PC-9 (cell line): ENCODE measurements at regions not wholly inside any gene's neighbourhood (a gene's known extent, or its start where the extent isn't known, plus 50 kb on each side); places are given as distances from the start of the nearest gene placed in this dataset.

Source experiments
- BruUV-seq: library from RNA; stranded (reverse); fragments of 400-500 nt; replicated peaks from 2 replicates; lab custom pipeline; 2021; lab: Mats Ljungman, UMichigan
- CTCF ChIA-PET: fragments of 300-600 bp; sonication (Branson Sonifier 250); formaldehyde crosslinking; loops from one replicate; lab custom pipeline; 2022; ENCODE audit warnings: antibody characterized with exemption; lab: Charles Lee
- POLR2A ChIA-PET: fragments of 300-600 bp; sonication (Branson Sonifier 250); formaldehyde crosslinking; loops from one replicate; lab custom pipeline; 2022; ENCODE audit warnings: antibody characterized with exemption; ENCODE audit not compliant: unreplicated experiment; lab: Charles Lee
- DNase-seq, 2 experiments: peaks; one replicate each; pipeline versions ENCODE4 v3.0.0 to v3.0.0-alpha.2; 2015 to 2022; ENCODE audit warnings: mixed read lengths in 1 of 2
- H2AFZ ChIP-seq: fragments of 200-600 bp; sonication (generic); 2 replicates; pipeline ENCODE4 v1.8.1; 2017; ENCODE audit warnings: antibody characterized with exemption
- H3F3A ChIP-seq: fragments of 200-600 bp; sonication (generic); 2 replicates; pipeline ENCODE4 v1.8.1; 2017; ENCODE audit warnings: antibody characterized with exemption, mild to moderate bottlenecking, low read depth; ENCODE audit not compliant: insufficient read depth
- H3K27ac ChIP-seq: fragments of 200-600 bp; sonication (generic); 2 replicates; pipeline ENCODE4 v1.6.1; 2016; ENCODE audit warnings: mixed run types
- H3K27me3 ChIP-seq: fragments of 200-600 bp; sonication (generic); 2 replicates; pipeline ENCODE4 v1.6.1; 2016; ENCODE audit warnings: low read depth, mixed run types; ENCODE audit not compliant: insufficient read depth
- H3K36me3 ChIP-seq: fragments of 200-600 bp; sonication (generic); 2 replicates; pipeline ENCODE4 v1.6.1; 2016; ENCODE audit warnings: low read depth, mixed run types
- H3K4me1 ChIP-seq: fragments of 200-600 bp; sonication (generic); replicated peaks from 2 replicates; pipeline ENCODE4 v1.6.1; 2016; ENCODE audit warnings: mixed run types; ENCODE audit not compliant: insufficient read depth
- H3K4me2 ChIP-seq: fragments of 200-600 bp; sonication (generic); 2 replicates; pipeline ENCODE4 v1.6.1; 2017; ENCODE audit warnings: mixed run types
- H3K4me3 ChIP-seq: fragments of 200-600 bp; sonication (generic); 2 replicates; pipeline ENCODE4 v1.6.1; 2016; ENCODE audit warnings: mixed run types
- H3K79me2 ChIP-seq: fragments of 200-600 bp; sonication (generic); 2 replicates; pipeline ENCODE4 v1.6.1; 2017; ENCODE audit warnings: low read depth, mixed run types
- H3K9me2 ChIP-seq: fragments of 200-600 bp; sonication (generic); 2 replicates; pipeline ENCODE4 v1.8.1; 2017; ENCODE audit warnings: mild to moderate bottlenecking; ENCODE audit not compliant: insufficient read depth
- H3K9me3 ChIP-seq: fragments of 200-600 bp; sonication (generic); 2 replicates; pipeline ENCODE4 v1.8.1; 2016; ENCODE audit warnings: low read depth; ENCODE audit not compliant: insufficient read depth
- H4K20me1 ChIP-seq: fragments of 200-600 bp; sonication (generic); 2 replicates; pipeline ENCODE4 v1.8.1; 2017; ENCODE audit not compliant: insufficient read depth
- CTCF ChIP-seq: fragments of 200-600 bp; sonication (generic); conservative IDR thresholded peaks from 2 replicates; pipeline ENCODE4 v1.6.1; 2017; ENCODE audit warnings: mixed run types, antibody characterized with exemption, mild to moderate bottlenecking, moderate library complexity
- EZH2 ChIP-seq: fragments of 200-600 bp; sonication (generic); IDR thresholded peaks from 2 replicates; pipeline ENCODE4 v1.8.0; 2017; ENCODE audit warnings: antibody characterized with exemption, low read depth
- intact Hi-C: fragments of 100-400 bp; cut with micrococcal nuclease; formaldehyde crosslinking; loops from one replicate; pipeline ENCODE4 v1.10.0; 2022; ENCODE audit not compliant: unreplicated experiment

GRCh38 chr4:67049446-67049845 lies 495.9 kb downstream of the CENPC start:
- no peak overlapping the region for H3K27ac ChIP-seq
- no peaks in the 10 kb centered on the region for H3K9me3 ChIP-seq
- H2AFZ ChIP-seq = no peak overlapping the region
- TF ChIP-seq EZH2 (no peak), CTCF (no peak)
- no peak for DNase-seq
- H3K9me2 ChIP-seq = no peaks in the 10 kb centered on the region
- H3K4me3 ChIP-seq = no peak overlapping the region
- no peaks in the 10 kb centered on the region for H4K20me1 ChIP-seq
- no peaks in the 10 kb centered on the region for H3K36me3 ChIP-seq
- intact Hi-C loops = no loop called here
- H3K27me3 ChIP-seq = no peaks in the 10 kb centered on the region
- POLR2A ChIA-PET = no interaction called here
- CTCF ChIA-PET = no interaction called here
- H3K4me1 ChIP-seq = no peaks in the 10 kb centered on the region
- no TSS peak for BruUV-seq
- no peaks in the 10 kb centered on the region for H3K79me2 ChIP-seq
- no peaks in the 10 kb centered on the region for H3F3A ChIP-seq
- no peak overlapping the region for H3K4me2 ChIP-seq

GRCh38 chr4:67048530-67048929 lies 496.8 kb downstream of the CENPC start:
- no peaks in the 10 kb centered on the region for H3K36me3 ChIP-seq
- no TSS peak for BruUV-seq
- no peaks in the 10 kb centered on the region for H3K9me2 ChIP-seq
- no peak overlapping the region for H3K4me3 ChIP-seq
- intact Hi-C loops = no loop called here
- ChIA-PET CTCF (no interaction called here), POLR2A (no interaction called here)
- no peak overlapping the region for H3K27ac ChIP-seq
- no peaks in the 10 kb centered on the region for H4K20me1 ChIP-seq
- TF ChIP-seq EZH2 (no peak), CTCF (no peak)
- H3K9me3 ChIP-seq = no peaks in the 10 kb centered on the region
- no peak for DNase-seq
- H3K4me2 ChIP-seq = no peak overlapping the region
- H3K27me3 ChIP-seq = no peaks in the 10 kb centered on the region
- no peaks in the 10 kb centered on the region for H3K79me2 ChIP-seq
- H3F3A ChIP-seq = no peaks in the 10 kb centered on the region
- no peaks in the 10 kb centered on the region for H3K4me1 ChIP-seq
- no peak overlapping the region for H2AFZ ChIP-seq

GRCh38 chr4:67040315-67040714 lies 505.0 kb downstream of the CENPC start:
- no peak for TF ChIP-seq CTCF
- H3K4me3 ChIP-seq = no peak overlapping the region
- H4K20me1 ChIP-seq = no peaks in the 10 kb centered on the region
- H2AFZ ChIP-seq = no peak overlapping the region
- ChIA-PET POLR2A (no interaction called here), CTCF (no interaction called here)
- no peak overlapping the region for H3K4me2 ChIP-seq
- no peaks in the 10 kb centered on the region for H3K27me3 ChIP-seq
- H3K4me1 ChIP-seq = no peaks in the 10 kb centered on the region
- no TSS peak for BruUV-seq
- intact Hi-C loops = no loop called here
- H3K27ac ChIP-seq = no peak overlapping the region
- no peak for DNase-seq
- H3K9me3 ChIP-seq = no peaks in the 10 kb centered on the region
- no peaks in the 10 kb centered on the region for H3K79me2 ChIP-seq
- no peaks in the 10 kb centered on the region for H3K36me3 ChIP-seq
- no peaks in the 10 kb centered on the region for H3F3A ChIP-seq
- H3K9me2 ChIP-seq = no peaks in the 10 kb centered on the region
